Stimulated activated CD8-positive, alpha-beta memory T cell treated with anti-CD3 and anti-CD28 coated beads, Interleukin-15, amount 100 ng/mL, for 4 hours (primary cell): ENCODE measurements at regions not wholly inside any gene's neighbourhood (a gene's known extent, or its start where the extent isn't known, plus 50 kb on each side); places are given as distances from the start of the nearest gene placed in this dataset.

ENCODE experiments used
- DNase-seq, 2 donors: peaks; one replicate each; pipeline ENCODE4 v3.0.0-alpha.2; 2020; ENCODE audit warnings: low read depth in 2 of 2

- no peak for DNase-seq
These were observed 243.1 kb upstream of the PWP1 start for GRCh38 chr12:107442326-107442987.

- no peak for DNase-seq
These were observed 242.1 kb upstream of the PWP1 start for GRCh38 chr12:107443320-107444090.

- DNase-seq: no peak
These were observed 240.8 kb upstream of the PWP1 start for GRCh38 chr12:107444771-107445170.

GRCh38 chr12:107446476-107446875 lies 239.1 kb upstream of the PWP1 start:
- DNase-seq: no peak

- no peak for DNase-seq
These were observed 238.3 kb upstream of the PWP1 start for GRCh38 chr12:107447336-107447735.

GRCh38 chr12:107448198-107448597 lies 237.4 kb upstream of the PWP1 start:
- DNase-seq: no peak

- DNase-seq: no peak
These were observed 235.7 kb upstream of the PWP1 start for GRCh38 chr12:107449891-107450290.

GRCh38 chr12:107450541-107450940 lies 235.1 kb upstream of the PWP1 start:
- no peak for DNase-seq

GRCh38 chr12:107451246-107451645 lies 234.4 kb upstream of the PWP1 start:
- DNase-seq: no peak

- no peak for DNase-seq
These were observed 231.3 kb upstream of the PWP1 start for GRCh38 chr12:107454109-107454830.

- no peak for DNase-seq
These were observed 228.2 kb upstream of the PWP1 start for GRCh38 chr12:107457362-107457935.

GRCh38 chr12:107458163-107458562 lies 227.4 kb upstream of the PWP1 start:
- no peak for DNase-seq

- DNase-seq: no peak
These were observed 226.6 kb upstream of the PWP1 start for GRCh38 chr12:107458990-107459389.

GRCh38 chr12:107459641-107460040 lies 226.0 kb upstream of the PWP1 start:
- no peak for DNase-seq

GRCh38 chr12:107461222-107461975 lies 224.2 kb upstream of the PWP1 start:
- DNase-seq: no peak

- no peak for DNase-seq
These were observed 222.9 kb upstream of the PWP1 start for GRCh38 chr12:107462428-107463332.

GRCh38 chr12:107464644-107465043 lies 221.0 kb upstream of the PWP1 start:
- DNase-seq: no peak

GRCh38 chr12:107465625-107466024 lies 220.0 kb upstream of the PWP1 start:
- DNase-seq: no peak

GRCh38 chr12:107467716-107468115 lies 217.9 kb upstream of the PWP1 start:
- DNase-seq: no peak

GRCh38 chr12:107468182-107468581 lies 217.4 kb upstream of the PWP1 start:
- DNase-seq: no peak

GRCh38 chr12:107469011-107469410 lies 216.6 kb upstream of the PWP1 start:
- no peak for DNase-seq
